CD8-positive, alpha-beta memory T cell (primary cell): ENCODE measurements at regions not wholly inside any gene's neighbourhood (a gene's known extent, or its start where the extent isn't known, plus 50 kb on each side); places are given as distances from the start of the nearest gene placed in this dataset.

Experiments used
- CTCF ChIA-PET: fragments of 350-600 bp; sonication (Branson Sonifier 250); formaldehyde crosslinking; loops from one replicate; lab custom pipeline; 2021; ENCODE audit warnings: antibody characterized with exemption; lab: Charles Lee
- POLR2A ChIA-PET: fragments of 350-600 bp; sonication (Branson Sonifier 250); formaldehyde crosslinking; loops from one replicate; lab custom pipeline; 2021; ENCODE audit warnings: antibody characterized with exemption; lab: Charles Lee
- DNase-seq, 5 donors: peaks; one replicate each; pipeline versions ENCODE4 v3.0.0 to v3.0.0-alpha.2; 2020 to 2022; ENCODE audit warnings: mixed read lengths in 1 of 5
- H3K27ac ChIP-seq: one replicate; pipeline ENCODE4 v1.7.0; 2013; ENCODE audit warnings: low read depth, mild to moderate bottlenecking, low read length, moderate library complexity
- H3K27me3 ChIP-seq: 2 replicates; pipeline ENCODE4 v1.7.0; 2013; ENCODE audit warnings: low read length, mild to moderate bottlenecking; ENCODE audit not compliant: insufficient read depth, poor library complexity, severe bottlenecking
- H3K36me3 ChIP-seq: 2 replicates; pipeline ENCODE4 v1.7.0; 2013; ENCODE audit warnings: mild to moderate bottlenecking, low read length, moderate library complexity; ENCODE audit not compliant: insufficient read depth
- H3K4me1 ChIP-seq: 2 replicates; pipeline ENCODE4 v1.7.0; 2013; ENCODE audit warnings: mild to moderate bottlenecking, low read length, moderate library complexity; ENCODE audit not compliant: insufficient read depth
- H3K4me3 ChIP-seq: 2 replicates; pipeline ENCODE4 v1.7.0; 2013; ENCODE audit warnings: mild to moderate bottlenecking, low read length
- H3K9me3 ChIP-seq: 2 replicates; pipeline ENCODE4 v1.7.0; 2013; ENCODE audit warnings: mild to moderate bottlenecking, low read length
- H3K27ac Mint-ChIP-seq, 8 donors: one replicate each; pipeline ENCODE4 v1.8.0; 2020 to 2021; ENCODE audit warnings: mixed read lengths in 8 of 8, mild to moderate bottlenecking in 6 of 8, inconsistent platforms in 3 of 8, moderate library complexity in 3 of 8
- H3K27me3 Mint-ChIP-seq, 2 donors: one replicate each; pipeline ENCODE4 v1.8.0; 2020 to 2021; ENCODE audit warnings: mixed read lengths in 2 of 2, mild to moderate bottlenecking in 1 of 2, moderate library complexity in 1 of 2
- H3K36me3 Mint-ChIP-seq, 3 donors: one replicate each; pipeline ENCODE4 v1.8.0; 2020 to 2021; ENCODE audit warnings: mixed read lengths in 3 of 3, inconsistent platforms in 1 of 3, mild to moderate bottlenecking in 1 of 3
- H3K4me1 Mint-ChIP-seq, 3 donors: one replicate each; pipeline ENCODE4 v1.8.0; 2020 to 2021; ENCODE audit warnings: mixed read lengths in 3 of 3, inconsistent platforms in 1 of 3, mild to moderate bottlenecking in 1 of 3
- H3K4me3 Mint-ChIP-seq, 7 donors: one replicate each; pipeline ENCODE4 v1.8.0; 2020 to 2021; ENCODE audit warnings: mixed read lengths in 7 of 7, mild to moderate bottlenecking in 6 of 7, moderate library complexity in 4 of 7, inconsistent platforms in 2 of 7
- H3K9me3 Mint-ChIP-seq, 5 donors: one replicate each; pipeline ENCODE4 v1.8.0; 2020 to 2022; ENCODE audit warnings: mixed read lengths in 5 of 5, mild to moderate bottlenecking in 3 of 5, moderate library complexity in 2 of 5, inconsistent platforms in 1 of 5

DNA sequence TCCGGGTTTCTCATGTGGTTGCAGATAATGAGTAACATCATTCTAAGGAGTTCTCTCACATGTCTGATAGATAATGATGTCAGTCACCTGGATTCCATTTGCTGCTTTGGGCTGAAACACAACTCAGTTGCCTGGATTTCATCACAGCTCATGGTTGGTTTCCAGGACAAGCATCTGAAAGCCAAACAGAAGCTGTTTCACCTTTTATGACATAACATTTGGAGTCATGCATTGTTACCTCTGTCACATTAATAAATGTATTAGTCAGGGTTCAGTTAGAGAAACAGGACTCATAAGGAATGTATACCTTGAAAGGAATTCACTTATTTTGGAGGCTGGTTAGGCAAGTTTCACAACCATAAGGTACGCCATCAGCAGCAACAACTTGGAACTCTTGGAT, 251.9 kb upstream of the ATXN7L3B start:
- peaks cover 0 to 2% (median 0%) of the 10 kb centered on the region in 5 donors for H3K9me3 Mint-ChIP-seq
- H3K36me3 ChIP-seq: no peaks in the 10 kb centered on the region
- H3K4me3 ChIP-seq: no peak overlapping the region
- ChIA-PET POLR2A (no interaction called here), CTCF (no interaction called here)
- no peak overlapping the region for H3K4me3 Mint-ChIP-seq
- no peaks in the 10 kb centered on the region for H3K4me1 Mint-ChIP-seq
- no peak for DNase-seq
- H3K27me3 ChIP-seq: no peaks in the 10 kb centered on the region
- H3K4me1 ChIP-seq: no peaks in the 10 kb centered on the region
- H3K27ac ChIP-seq: no peak overlapping the region
- no peaks in the 10 kb centered on the region for H3K36me3 Mint-ChIP-seq
- no peaks in the 10 kb centered on the region for H3K9me3 ChIP-seq
- no peaks in the 10 kb centered on the region for H3K27me3 Mint-ChIP-seq
- H3K27ac Mint-ChIP-seq: no peak overlapping the region

- POLR2A ChIA-PET: no interaction called here
- CTCF ChIA-PET: no interaction called here
Observed at GRCh38 chr12:74286254-74286653, 251.4 kb upstream of the ATXN7L3B start.

GRCh38 chr12:74292351-74293194, 245.1 kb upstream of the ATXN7L3B start:
- peak in 1 of 5 donors; percentile 45 for DNase-seq
- Histone ChIP-seq H3K4me3 (no peak overlapping the region), H3K27me3 (no peaks in the 10 kb centered on the region), H3K27ac (peak overlapping the region; percentile 61), H3K4me1 (no peaks in the 10 kb centered on the region), H3K9me3 (no peaks in the 10 kb centered on the region), H3K36me3 (no peaks in the 10 kb centered on the region)
- H3K27ac Mint-ChIP-seq: no peak overlapping the region
- H3K4me1 Mint-ChIP-seq: no peaks in the 10 kb centered on the region
- no peaks in the 10 kb centered on the region for H3K27me3 Mint-ChIP-seq
- no peak overlapping the region for H3K4me3 Mint-ChIP-seq
- POLR2A ChIA-PET: no interaction called here
- H3K36me3 Mint-ChIP-seq: no peaks in the 10 kb centered on the region
- CTCF ChIA-PET: no interaction called here
- H3K9me3 Mint-ChIP-seq: peaks cover 0 to 3% (median 0%) of the 10 kb centered on the region in 5 donors

More at GRCh38 chr12:74286254-74286653, 251.4 kb upstream of the ATXN7L3B start:
- H3K4me3 Mint-ChIP-seq: no peak overlapping the region
- no peaks in the 10 kb centered on the region for H3K27me3 ChIP-seq
- H3K36me3 ChIP-seq: no peaks in the 10 kb centered on the region
- no peak overlapping the region for H3K27ac ChIP-seq
- no peaks in the 10 kb centered on the region for H3K4me1 Mint-ChIP-seq
- no peaks in the 10 kb centered on the region for H3K36me3 Mint-ChIP-seq
- DNase-seq: no peak
- no peaks in the 10 kb centered on the region for H3K9me3 ChIP-seq
- no peaks in the 10 kb centered on the region for H3K4me1 ChIP-seq
- H3K27me3 Mint-ChIP-seq: no peaks in the 10 kb centered on the region
- H3K4me3 ChIP-seq: no peak overlapping the region
- peaks cover 0 to 2% (median 0%) of the 10 kb centered on the region in 5 donors for H3K9me3 Mint-ChIP-seq
- H3K27ac Mint-ChIP-seq: no peak overlapping the region

GRCh38 chr12:74293689-74294131, 243.9 kb upstream of the ATXN7L3B start:
- Mint-ChIP-seq H3K36me3 (no peaks in the 10 kb centered on the region), H3K9me3 (peaks cover 0 to 3% (median 0%) of the 10 kb centered on the region in 5 donors), H3K4me1 (no peaks in the 10 kb centered on the region), H3K27me3 (no peaks in the 10 kb centered on the region), H3K4me3 (no peak overlapping the region), H3K27ac (no peak overlapping the region)
- ChIA-PET CTCF (no interaction called here), POLR2A (no interaction called here)
- Histone ChIP-seq H3K4me3 (no peak overlapping the region), H3K27me3 (no peaks in the 10 kb centered on the region), H3K36me3 (no peaks in the 10 kb centered on the region), H3K9me3 (no peaks in the 10 kb centered on the region), H3K27ac (peak overlapping the region; percentile 61), H3K4me1 (no peaks in the 10 kb centered on the region)
- DNase-seq: no peak

DNA sequence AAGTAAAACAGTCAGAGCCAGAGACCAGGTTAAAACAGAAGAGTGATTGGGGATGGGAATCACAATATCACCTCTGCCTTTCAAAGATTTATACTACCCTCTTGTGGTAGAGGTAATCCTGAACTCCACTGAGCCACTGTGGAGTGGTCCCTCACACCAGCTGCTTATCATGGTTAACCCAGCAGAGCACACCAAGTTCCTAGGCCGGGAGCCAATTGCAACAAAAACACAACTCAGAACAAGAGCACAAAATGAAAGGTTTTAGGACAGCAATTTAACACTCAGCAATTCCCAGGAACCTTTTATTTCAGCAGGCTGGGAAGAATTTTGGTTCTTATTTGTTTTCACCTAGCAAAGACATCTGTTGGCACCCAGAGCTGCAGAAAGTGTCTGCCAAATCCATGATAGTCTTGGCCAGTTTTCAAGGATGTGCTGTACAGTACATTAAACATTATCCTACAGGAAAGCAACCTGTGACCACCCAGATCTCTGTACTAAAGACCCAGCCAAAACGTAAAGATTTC, 220.5 kb upstream of the ATXN7L3B start:
- H3K4me3 ChIP-seq: no peak overlapping the region
- POLR2A ChIA-PET: no interaction called here
- no peaks in the 10 kb centered on the region for H3K36me3 ChIP-seq
- Mint-ChIP-seq H3K36me3 (no peaks in the 10 kb centered on the region), H3K27me3 (no peaks in the 10 kb centered on the region), H3K27ac (no peak overlapping the region), H3K4me3 (no peak overlapping the region), H3K4me1 (no peaks in the 10 kb centered on the region), H3K9me3 (peaks cover 0 to 4% (median 1%) of the 10 kb centered on the region in 5 donors)
- no peaks in the 10 kb centered on the region for H3K27me3 ChIP-seq
- H3K4me1 ChIP-seq: no peaks in the 10 kb centered on the region
- H3K27ac ChIP-seq: no peak overlapping the region
- DNase-seq: no peak
- CTCF ChIA-PET: no interaction called here
- no peaks in the 10 kb centered on the region for H3K9me3 ChIP-seq

DNA sequence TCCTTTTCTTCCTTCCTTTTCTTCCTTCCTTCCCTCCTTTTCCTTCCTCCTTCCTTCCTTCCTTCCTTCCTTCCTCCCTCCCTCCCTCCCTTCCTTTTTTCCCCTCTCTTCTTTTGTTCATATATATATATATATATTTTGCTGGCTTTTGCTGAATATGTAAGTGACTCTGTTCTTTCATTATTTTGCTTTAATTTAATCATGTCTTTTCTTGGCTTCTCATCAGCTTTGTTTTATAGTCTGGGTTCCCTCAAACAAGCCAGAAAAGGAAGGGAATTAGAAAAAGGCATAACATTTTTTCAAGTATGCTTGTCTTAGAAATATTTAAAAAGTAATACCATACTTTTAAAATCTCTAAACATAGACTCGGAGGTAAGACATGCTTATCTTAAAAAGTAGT, 219.9 kb upstream of the ATXN7L3B start:
- POLR2A ChIA-PET: no interaction called here
- H3K9me3 Mint-ChIP-seq: peaks cover 0 to 4% (median 0%) of the 10 kb centered on the region in 5 donors

DNA sequence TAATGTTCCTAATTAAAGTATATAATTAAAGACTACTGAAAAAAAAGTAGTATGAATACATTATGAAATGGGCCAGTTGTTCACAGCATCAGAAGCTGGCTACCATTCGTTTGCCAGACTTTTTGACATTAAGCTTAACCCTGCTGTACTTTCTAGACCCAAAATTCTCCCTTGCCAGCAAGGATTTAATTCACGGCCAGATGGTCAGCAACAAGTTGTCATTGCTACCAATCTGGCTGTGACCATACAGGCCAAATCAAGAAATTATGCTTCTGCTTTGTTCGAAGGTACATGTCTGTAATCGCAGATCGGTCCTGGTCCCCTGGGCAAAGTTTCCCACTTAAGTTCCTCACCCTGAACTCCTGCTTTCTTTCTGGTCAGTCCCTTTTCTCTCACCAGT, 217.7 kb upstream of the ATXN7L3B start:
- no peaks in the 10 kb centered on the region for H3K4me1 Mint-ChIP-seq
- POLR2A ChIA-PET: no interaction called here
- no peak overlapping the region for H3K27ac Mint-ChIP-seq
- H3K36me3 Mint-ChIP-seq: no peaks in the 10 kb centered on the region
- Histone ChIP-seq H3K4me1 (no peaks in the 10 kb centered on the region), H3K9me3 (no peaks in the 10 kb centered on the region), H3K4me3 (no peak overlapping the region), H3K36me3 (no peaks in the 10 kb centered on the region), H3K27me3 (no peaks in the 10 kb centered on the region), H3K27ac (no peak overlapping the region)
- H3K9me3 Mint-ChIP-seq: peaks cover 0 to 3% (median 0%) of the 10 kb centered on the region in 5 donors
- no peak overlapping the region for H3K4me3 Mint-ChIP-seq
- H3K27me3 Mint-ChIP-seq: no peaks in the 10 kb centered on the region
- DNase-seq: no peak
- CTCF ChIA-PET: no interaction called here

More for the DNA sequence above, 219.9 kb upstream of the ATXN7L3B start:
- H3K27ac ChIP-seq: no peak overlapping the region
- CTCF ChIA-PET: no interaction called here
- H3K27me3 ChIP-seq: no peaks in the 10 kb centered on the region
- H3K4me1 Mint-ChIP-seq: no peaks in the 10 kb centered on the region
- no peaks in the 10 kb centered on the region for H3K9me3 ChIP-seq
- H3K27me3 Mint-ChIP-seq: no peaks in the 10 kb centered on the region
- DNase-seq: no peak
- no peaks in the 10 kb centered on the region for H3K4me1 ChIP-seq
- H3K4me3 Mint-ChIP-seq: no peak overlapping the region
- no peak overlapping the region for H3K27ac Mint-ChIP-seq
- no peak overlapping the region for H3K4me3 ChIP-seq
- H3K36me3 Mint-ChIP-seq: no peaks in the 10 kb centered on the region
- no peaks in the 10 kb centered on the region for H3K36me3 ChIP-seq

DNA sequence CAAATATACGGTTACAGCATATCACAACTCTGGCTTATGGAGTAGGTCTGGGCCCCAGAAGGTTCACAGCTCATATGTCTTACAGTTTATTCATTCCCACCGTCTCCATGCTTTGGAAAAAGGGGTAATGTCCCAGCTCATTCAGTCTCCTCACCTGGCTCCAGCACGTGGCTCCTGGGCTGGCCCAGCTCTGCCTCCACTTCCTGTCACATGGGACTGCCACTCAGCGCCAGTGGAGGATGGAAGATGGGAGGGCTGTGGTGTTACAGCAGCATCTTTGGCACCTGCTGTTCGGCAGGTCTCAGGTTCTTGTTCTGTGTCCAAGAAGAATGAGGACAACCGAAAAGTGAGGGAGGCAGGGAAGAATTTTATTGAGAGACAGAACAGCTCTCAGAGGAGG, 216.3 kb upstream of the ATXN7L3B start:
- ChIA-PET POLR2A (no interaction called here), CTCF (no interaction called here)
- H3K27me3 ChIP-seq: no peaks in the 10 kb centered on the region
- H3K4me1 Mint-ChIP-seq: no peaks in the 10 kb centered on the region
- H3K9me3 Mint-ChIP-seq: peaks cover 0 to 3% (median 0%) of the 10 kb centered on the region in 5 donors
- no peaks in the 10 kb centered on the region for H3K4me1 ChIP-seq
- no peaks in the 10 kb centered on the region for H3K27me3 Mint-ChIP-seq
- H3K27ac Mint-ChIP-seq: no peak overlapping the region
- DNase-seq: no peak
- H3K36me3 ChIP-seq: no peaks in the 10 kb centered on the region
- H3K9me3 ChIP-seq: no peaks in the 10 kb centered on the region
- no peak overlapping the region for H3K27ac ChIP-seq
- no peaks in the 10 kb centered on the region for H3K36me3 Mint-ChIP-seq
- H3K4me3 Mint-ChIP-seq: no peak overlapping the region
- no peak overlapping the region for H3K4me3 ChIP-seq
